Fibroblast of the aortic adventitia (primary cell): ENCODE measurements at regions not wholly inside any gene's neighbourhood (a gene's known extent, or its start where the extent isn't known, plus 50 kb on each side); places are given as distances from the start of the nearest gene placed in this dataset.

Experiments used
- DNase-seq: peaks from one replicate; pipeline ENCODE4 v3.0.0-alpha.2; 2010; ENCODE audit warnings: low read depth
- H3K4me3 ChIP-seq: 2 replicates; pipeline ENCODE4 v1.5.1; 2011; ENCODE audit warnings: low read depth, mild to moderate bottlenecking, control low read depth, low read length, moderate library complexity
- CTCF ChIP-seq: IDR thresholded peaks from 2 replicates; pipeline ENCODE4 v1.5.1; 2011; ENCODE audit warnings: mild to moderate bottlenecking, low read length, control low read depth, inconsistent platforms; ENCODE audit not compliant: insufficient read depth

GRCh38 chr13:107339209-107339608, 771.3 kb upstream of the ARGLU1 start:
- TF ChIP-seq CTCF: no peak
- no peak for DNase-seq

GRCh38 chr13:107332188-107332587, 764.3 kb upstream of the ARGLU1 start:
- no peak for DNase-seq
- TF ChIP-seq CTCF: no peak
- no peak overlapping the region for H3K4me3 ChIP-seq

More at GRCh38 chr13:107339209-107339608, 771.3 kb upstream of the ARGLU1 start:
- no peak overlapping the region for H3K4me3 ChIP-seq

GRCh38 chr13:107331359-107331758, 763.4 kb upstream of the ARGLU1 start:
- TF ChIP-seq CTCF: no peak
- H3K4me3 ChIP-seq: no peak overlapping the region
- no peak for DNase-seq

GRCh38 chr13:107330484-107330883, 762.5 kb upstream of the ARGLU1 start:
- DNase-seq: no peak
- H3K4me3 ChIP-seq: no peak overlapping the region
- TF ChIP-seq CTCF: no peak

GRCh38 chr13:107329991-107330390, 762.1 kb upstream of the ARGLU1 start:
- DNase-seq: no peak
- no peak overlapping the region for H3K4me3 ChIP-seq
- TF ChIP-seq CTCF: no peak

GRCh38 chr13:107324416-107325204, 756.7 kb upstream of the ARGLU1 start:
- no peak overlapping the region for H3K4me3 ChIP-seq
- TF ChIP-seq CTCF: no peak
- DNase-seq: no peak

GRCh38 chr13:107322228-107322627, 754.3 kb upstream of the ARGLU1 start:
- no peak for TF ChIP-seq CTCF
- no peak overlapping the region for H3K4me3 ChIP-seq
- no peak for DNase-seq
